H9 (cell line): ENCODE measurements at regions not wholly inside any gene's neighbourhood (a gene's known extent, or its start where the extent isn't known, plus 50 kb on each side); places are given as distances from the start of the nearest gene placed in this dataset.

ENCODE experiments used
- DNase-seq: peaks from one replicate; pipeline ENCODE4 v3.0.0-alpha.2; 2017
- H2AFZ ChIP-seq: one replicate; pipeline ENCODE4 v1.6.1; 2013; ENCODE audit warnings: mild to moderate bottlenecking, low read length, control low read depth, moderate library complexity
- H2AK5ac ChIP-seq: 2 replicates; pipeline ENCODE4 v1.6.1; 2013; ENCODE audit warnings: low read length, control low read depth, mixed read lengths; ENCODE audit not compliant: insufficient read length
- H2BK120ac ChIP-seq: one replicate; pipeline ENCODE4 v1.6.1; 2013; ENCODE audit warnings: low read depth, mild to moderate bottlenecking, low read length, control low read depth, inconsistent platforms; ENCODE audit not compliant: poor library complexity, severe bottlenecking
- H2BK12ac ChIP-seq: 2 replicates; pipeline ENCODE4 v1.6.1; 2013; ENCODE audit warnings: low read length, control low read depth, mixed read lengths, low read depth; ENCODE audit not compliant: insufficient read length
- H2BK15ac ChIP-seq: 2 replicates; pipeline ENCODE4 v1.6.1; 2013; ENCODE audit warnings: low read depth, low read length, control low read depth
- H2BK20ac ChIP-seq: one replicate; pipeline ENCODE4 v1.6.1; 2013; ENCODE audit warnings: low read depth, mild to moderate bottlenecking, low read length, control low read depth, inconsistent platforms; ENCODE audit not compliant: poor library complexity, severe bottlenecking
- H2BK5ac ChIP-seq: 2 replicates; pipeline ENCODE4 v1.6.1; 2013; ENCODE audit warnings: low read length, control low read depth, mixed read lengths; ENCODE audit not compliant: insufficient read length
- H3K14ac ChIP-seq: 2 replicates; pipeline ENCODE4 v1.6.1; 2013; ENCODE audit warnings: low read length, control low read depth; ENCODE audit not compliant: insufficient read depth
- H3K18ac ChIP-seq: 2 replicates; pipeline ENCODE4 v1.6.1; 2013; ENCODE audit warnings: low read depth, mild to moderate bottlenecking, mixed read lengths, low read length, control low read depth; ENCODE audit not compliant: insufficient read length
- H3K23ac ChIP-seq: 2 replicates; pipeline ENCODE4 v1.6.1; 2013; ENCODE audit warnings: low read length, control low read depth, mixed read lengths, low read depth; ENCODE audit not compliant: insufficient read length
- H3K23me2 ChIP-seq: 2 replicates; pipeline ENCODE4 v1.6.1; 2013; ENCODE audit warnings: low read depth, mild to moderate bottlenecking, mixed read lengths, low read length, control low read depth; ENCODE audit not compliant: insufficient read length, poor library complexity, severe bottlenecking
- H3K27ac ChIP-seq: 2 replicates; pipeline ENCODE4 v1.5.1; 2013; ENCODE audit warnings: low read length, control low read depth, mixed read lengths, low read depth; ENCODE audit not compliant: insufficient read length
- H3K27me3 ChIP-seq: 2 replicates; pipeline ENCODE4 v1.6.1; 2013; ENCODE audit warnings: low read length, control low read depth, inconsistent platforms; ENCODE audit not compliant: insufficient read depth
- H3K4ac ChIP-seq: 2 replicates; pipeline ENCODE4 v1.6.1; 2013; ENCODE audit warnings: low read depth, mild to moderate bottlenecking, control low read depth, inconsistent platforms, low read length, moderate library complexity
- H3K4me1 ChIP-seq: 2 replicates; pipeline ENCODE4 v1.6.1; 2013; ENCODE audit warnings: low read length, control low read depth, inconsistent platforms; ENCODE audit not compliant: insufficient read depth
- H3K4me2 ChIP-seq: 2 replicates; pipeline ENCODE4 v1.6.1; 2013; ENCODE audit warnings: low read length, control low read depth, mixed read lengths; ENCODE audit not compliant: insufficient read length, insufficient read depth
- H3K56ac ChIP-seq: 2 replicates; pipeline ENCODE4 v1.6.1; 2013; ENCODE audit warnings: low read depth, mild to moderate bottlenecking, mixed read lengths, low read length, control low read depth; ENCODE audit not compliant: insufficient read length
- H3K79me1 ChIP-seq: 2 replicates; pipeline ENCODE4 v1.6.1; 2013; ENCODE audit warnings: low read depth, mild to moderate bottlenecking, moderate library complexity, low read length, control low read depth, inconsistent platforms; ENCODE audit not compliant: insufficient read depth, poor library complexity, severe bottlenecking
- H3K79me2 ChIP-seq: 2 replicates; pipeline ENCODE4 v1.6.1; 2013; ENCODE audit warnings: low read length, control low read depth, inconsistent platforms; ENCODE audit not compliant: insufficient read depth
- H3K9ac ChIP-seq: 2 replicates; pipeline ENCODE4 v1.6.1; 2013; ENCODE audit warnings: low read length, control low read depth, mixed read lengths; ENCODE audit not compliant: insufficient read length; ENCODE audit errors: extremely low read depth
- H3K9me3 ChIP-seq: one replicate; pipeline ENCODE4 v1.6.1; 2013; ENCODE audit warnings: low read depth, low read length, inconsistent platforms; ENCODE audit not compliant: control insufficient read depth
- H3T11ph ChIP-seq: one replicate; pipeline ENCODE4 v1.6.1; 2013; ENCODE audit warnings: mild to moderate bottlenecking, low read length, control low read depth, inconsistent platforms
- H4K20me1 ChIP-seq: one replicate; pipeline ENCODE4 v1.6.1; 2013; ENCODE audit not compliant: control insufficient read depth, insufficient read length, insufficient read depth
- H4K5ac ChIP-seq: 2 replicates; pipeline ENCODE4 v1.6.1; 2013; ENCODE audit warnings: low read depth, mild to moderate bottlenecking, mixed read lengths, low read length, control low read depth; ENCODE audit not compliant: insufficient read length
- H4K8ac ChIP-seq: replicated peaks from 2 replicates; pipeline ENCODE4 v1.6.1; 2013; ENCODE audit warnings: low read length, control low read depth, mixed read lengths, low read depth; ENCODE audit not compliant: insufficient read length
- H4K91ac ChIP-seq: 2 replicates; pipeline ENCODE4 v1.6.1; 2013; ENCODE audit warnings: low read depth, mild to moderate bottlenecking, moderate library complexity, mixed read lengths, low read length, control low read depth; ENCODE audit not compliant: insufficient read length
- H3K27ac Mint-ChIP-seq, 3 experiments: 2 replicates in 2 of 3; 3 replicates in 1 of 3; pipeline ENCODE4 v1.8.0; 2020 to 2021; ENCODE audit warnings: mixed read lengths in 3 of 3, mild to moderate bottlenecking in 1 of 3, moderate library complexity in 1 of 3
- H3K27me3 Mint-ChIP-seq: 2 replicates; pipeline ENCODE4 v1.8.0; 2021; ENCODE audit warnings: low read depth, mild to moderate bottlenecking, moderate library complexity, mixed read lengths
- H3K36me3 Mint-ChIP-seq, 3 experiments: 2 replicates in 2 of 3; 3 replicates in 1 of 3; pipeline ENCODE4 v1.8.0; 2020 to 2021; ENCODE audit warnings: low read depth in 3 of 3, mixed read lengths in 3 of 3; ENCODE audit not compliant: insufficient read depth in 1 of 3
- H3K4me1 Mint-ChIP-seq, 2 experiments: 2 replicates each; pipeline ENCODE4 v1.8.0; 2020; ENCODE audit warnings: mixed read lengths in 2 of 2
- H3K4me3 Mint-ChIP-seq, 2 experiments: 2 replicates in 1 of 2; 3 replicates in 1 of 2; pipeline ENCODE4 v1.8.0; 2020 to 2021; ENCODE audit warnings: mild to moderate bottlenecking in 2 of 2, mixed read lengths in 2 of 2, moderate library complexity in 1 of 2
- H3K9me3 Mint-ChIP-seq, 2 experiments: 2 replicates in 1 of 2; 3 replicates in 1 of 2; pipeline ENCODE4 v1.8.0; 2020; ENCODE audit warnings: mild to moderate bottlenecking in 2 of 2, mixed read lengths in 2 of 2, moderate library complexity in 1 of 2
- CTCF ChIP-seq: fragments of 200-600 bp; sonication (generic); conservative IDR thresholded peaks from 3 replicates; pipeline ENCODE4 v1.8.0; 2021; ENCODE audit warnings: antibody characterized with exemption, mild to moderate bottlenecking
- WGBS: extraction: QIAGEN DNeasy Blood & Tissue Kit; methylation state at CpG from one replicate; pipeline ENCODE4 v1.1.7; 2013; ENCODE audit warnings: missing lambda C conversion rate, low lambda C conversion rate, mixed read lengths; ENCODE audit not compliant: insufficient read length; ENCODE audit errors: extremely low coverage; 5-methylcytosine and 5-hydroxymethylcytosine counted together

DNA sequence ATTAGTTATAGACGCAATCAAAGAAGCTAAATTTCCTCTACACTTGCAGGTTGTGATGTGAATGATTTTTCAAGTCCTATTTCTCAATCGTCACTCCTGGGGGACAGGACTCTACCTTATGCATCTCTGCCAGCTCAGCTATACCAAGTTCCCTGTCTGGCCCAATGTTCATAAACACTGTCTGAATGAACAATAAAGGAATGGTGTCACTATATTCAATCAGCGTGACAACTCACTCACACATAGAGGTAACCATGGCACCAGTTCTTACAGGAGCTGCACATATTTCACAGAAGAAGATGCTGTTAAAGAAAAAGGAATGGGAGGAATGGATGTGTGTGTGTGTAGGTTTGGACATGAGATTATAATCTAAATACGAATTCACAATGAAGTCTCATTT lies 280.6 kb downstream of the PPP1R2C start:
- WGBS, result no CpG with 5 or more reads among the region's 4 CpGs
- H3K23me2 ChIP-seq, result no peaks in the 10 kb centered on the region
- H3K27ac Mint-ChIP-seq, result no peak overlapping the region

More for the DNA sequence above, 280.6 kb downstream of the PPP1R2C start:
- H3K9ac ChIP-seq, result no peak overlapping the region
- H2BK12ac ChIP-seq, result no peak overlapping the region
- H4K5ac ChIP-seq, result no peak overlapping the region
- H4K8ac ChIP-seq, result no peak overlapping the region
- peaks cover 0 to 3% (median 0%) of the 10 kb centered on the region in 3 experiments; a peak in 1 of 7 replicates for H3K36me3 Mint-ChIP-seq
- H3K9me3 ChIP-seq, result no peaks in the 10 kb centered on the region
- no peak overlapping the region for H2AK5ac ChIP-seq
- no peak overlapping the region for H2BK5ac ChIP-seq
- H3K56ac ChIP-seq, result no peak overlapping the region
- H3K4me3 Mint-ChIP-seq, result no peak overlapping the region
- no peaks in the 10 kb centered on the region for H3K79me1 ChIP-seq
- H2BK120ac ChIP-seq, result no peak overlapping the region
- H3K4me1 ChIP-seq, result no peaks in the 10 kb centered on the region
- no peak overlapping the region for H3T11ph ChIP-seq
- no peak overlapping the region for H3K23ac ChIP-seq
- DNase-seq, result no peak
- H3K14ac ChIP-seq, result no peak overlapping the region
- H2AFZ ChIP-seq, result no peak overlapping the region
- no peak overlapping the region for H2BK20ac ChIP-seq
- no peak overlapping the region for H3K4ac ChIP-seq
- H3K27me3 ChIP-seq, result no peaks in the 10 kb centered on the region
- H3K4me2 ChIP-seq, result no peak overlapping the region
- H3K18ac ChIP-seq, result no peak overlapping the region
- no peak for TF ChIP-seq CTCF
- no peaks in the 10 kb centered on the region for H4K20me1 ChIP-seq
- H3K9me3 Mint-ChIP-seq, result peaks cover 0 to 28% of the 10 kb centered on the region in 2 experiments; a peak in 3 of 5 replicates
- H2BK15ac ChIP-seq, result no peak overlapping the region
- no peaks in the 10 kb centered on the region for H3K79me2 ChIP-seq
- H3K27ac ChIP-seq, result no peak overlapping the region
- H4K91ac ChIP-seq, result no peak overlapping the region
- no peaks in the 10 kb centered on the region for H3K4me1 Mint-ChIP-seq
- H3K27me3 Mint-ChIP-seq, result no peaks in the 10 kb centered on the region; the same call in 1 of the 2 replicates
